ENCODE measurements at regions not wholly inside any gene's neighbourhood (a gene's known extent, or its start where the extent isn't known, plus 50 kb on each side); places are given as distances from the start of the nearest gene placed in this dataset.
"Not testable (repeated sequence)": the region's sequence is repeated elsewhere in the genome, so short reads cannot be mapped to it uniquely, and the experiment has no call there.

DNA sequence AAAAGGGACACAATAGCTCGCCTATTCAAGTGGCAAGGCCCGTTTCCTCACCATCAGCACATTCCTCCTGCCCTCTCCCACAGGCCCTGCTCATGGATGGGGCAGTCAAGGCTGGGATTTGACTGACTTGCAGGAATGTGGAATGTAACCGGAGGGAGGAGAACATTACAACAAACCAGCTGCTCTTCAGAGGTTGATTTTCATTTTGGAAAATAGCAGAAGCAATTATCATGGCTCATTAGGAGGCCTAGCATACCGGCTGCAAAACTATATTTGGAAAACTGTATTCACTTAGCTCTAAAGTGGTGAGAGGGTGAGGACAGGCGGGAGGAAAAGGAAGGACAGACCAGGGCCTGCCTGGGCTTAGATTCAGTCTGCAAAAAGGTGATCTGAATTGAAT lies 283.7 kb downstream of the CD83 start:
- DNase-seq: no peak

DNA sequence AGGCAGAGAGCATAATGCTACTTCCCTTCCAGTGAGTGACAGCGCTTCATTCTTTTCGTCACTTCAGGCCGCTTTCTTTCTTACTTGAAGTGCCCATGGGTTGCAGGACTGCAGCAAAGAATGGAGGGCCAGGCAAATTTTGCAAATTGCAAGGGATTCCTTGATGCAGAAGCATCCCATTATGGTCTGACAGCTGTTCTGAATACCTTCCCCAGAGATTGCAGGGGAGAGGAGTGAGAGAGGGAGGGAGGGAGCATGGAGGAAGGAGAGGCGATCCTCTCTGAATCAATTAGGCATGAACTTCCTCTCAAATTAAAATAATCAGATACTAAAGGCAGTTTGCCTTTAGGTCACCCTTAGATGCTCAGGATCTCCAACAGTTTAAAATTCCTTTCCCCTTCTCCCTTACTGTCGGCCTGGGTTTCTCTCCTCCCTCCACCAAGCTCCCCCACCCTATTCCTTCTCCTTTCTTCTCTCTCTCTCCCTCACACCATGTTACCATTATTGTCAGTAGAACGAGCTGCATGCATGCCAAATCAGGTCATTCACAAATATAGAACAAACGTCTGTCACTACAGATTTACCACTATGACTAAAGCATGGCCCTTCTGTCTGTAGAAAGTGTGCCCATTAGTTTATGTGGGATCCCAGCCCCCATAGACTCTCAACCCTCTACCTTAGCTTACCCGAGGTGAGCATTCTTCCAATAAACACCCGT lies 289.2 kb downstream of the CD83 start:
- peak in 1 of 2 experiments; percentile 51 for DNase-seq

DNA sequence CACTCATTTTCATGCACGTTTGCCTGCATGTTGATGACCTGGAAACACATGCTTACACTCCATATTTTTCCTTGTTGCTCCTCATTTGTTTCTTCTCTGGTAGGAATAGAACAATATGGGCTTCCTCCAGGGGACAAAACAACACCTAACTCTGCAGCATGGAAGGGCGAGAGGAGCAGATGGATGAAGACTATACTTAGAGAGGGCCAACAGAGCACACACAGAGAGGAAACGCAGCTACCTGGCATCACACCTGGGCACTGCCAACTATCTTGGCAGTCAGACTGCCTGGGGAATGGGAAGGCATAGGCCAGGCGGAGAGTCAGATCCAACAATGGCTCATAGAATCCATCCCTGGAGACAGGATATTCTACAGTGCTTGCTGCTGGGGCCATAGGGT lies 290.9 kb downstream of the CD83 start:
- DNase-seq: peak in 1 of 2 experiments; percentile 17

DNA sequence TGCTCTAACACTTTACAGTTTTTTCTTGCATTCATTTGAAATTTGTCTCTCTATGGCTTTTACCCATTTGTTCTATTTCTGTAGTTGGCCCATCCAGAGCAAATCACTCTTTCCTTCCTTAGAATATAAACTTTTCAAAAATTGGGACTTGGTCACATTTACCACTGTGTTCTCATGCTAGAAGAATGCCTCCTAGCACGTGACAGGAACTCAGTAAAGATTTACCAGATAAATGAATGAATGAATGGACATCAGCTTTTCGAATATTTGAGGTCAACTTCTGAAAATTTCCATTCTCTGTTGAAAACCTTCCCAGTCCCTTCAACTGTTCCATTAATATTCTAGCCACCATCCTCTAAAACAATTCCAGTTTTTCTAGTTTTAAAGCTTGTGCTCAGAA lies 294.5 kb downstream of the CD83 start:
- DNase-seq: no peak

DNA sequence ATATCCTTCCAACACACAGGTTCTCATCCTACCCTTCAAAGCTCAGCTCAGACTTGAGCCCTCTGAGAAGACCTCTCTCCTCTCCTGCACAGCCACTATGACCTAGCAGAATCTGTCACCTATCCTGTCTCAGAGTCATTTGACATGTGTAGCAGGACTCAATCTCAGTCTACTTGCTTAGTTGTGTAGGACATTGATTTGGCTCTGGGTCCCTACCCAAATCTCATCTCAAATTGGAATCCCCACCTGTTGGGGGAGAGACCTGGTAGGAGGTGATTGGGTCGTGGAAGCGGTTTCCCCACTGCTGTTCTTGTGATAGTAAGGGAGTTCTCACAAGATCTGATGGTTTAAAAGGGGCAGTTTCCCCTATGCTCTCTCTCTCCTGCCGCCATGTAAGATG lies 297.9 kb downstream of the CD83 start:
- DNase-seq: no peak

DNA sequence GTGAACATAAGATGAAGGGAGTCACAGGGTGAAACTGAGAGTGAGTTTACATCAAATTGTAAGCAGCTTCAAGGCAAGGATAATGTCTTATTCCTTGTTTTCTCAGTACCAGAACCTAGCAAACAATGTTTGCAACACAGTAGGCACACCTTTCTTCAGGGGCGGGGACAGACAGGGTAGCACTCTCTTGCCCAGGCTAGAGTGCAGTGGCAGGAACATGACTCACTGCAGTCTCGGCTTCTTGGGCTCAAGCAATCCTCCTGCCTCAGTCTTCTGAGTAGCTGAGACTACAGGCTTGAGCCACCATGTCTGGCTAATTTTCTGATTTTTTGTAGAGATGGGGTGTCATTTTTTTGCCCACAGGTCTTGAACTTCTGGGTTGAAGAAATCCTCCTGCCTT lies 299.8 kb downstream of the CD83 start:
- no peak for DNase-seq

DNA sequence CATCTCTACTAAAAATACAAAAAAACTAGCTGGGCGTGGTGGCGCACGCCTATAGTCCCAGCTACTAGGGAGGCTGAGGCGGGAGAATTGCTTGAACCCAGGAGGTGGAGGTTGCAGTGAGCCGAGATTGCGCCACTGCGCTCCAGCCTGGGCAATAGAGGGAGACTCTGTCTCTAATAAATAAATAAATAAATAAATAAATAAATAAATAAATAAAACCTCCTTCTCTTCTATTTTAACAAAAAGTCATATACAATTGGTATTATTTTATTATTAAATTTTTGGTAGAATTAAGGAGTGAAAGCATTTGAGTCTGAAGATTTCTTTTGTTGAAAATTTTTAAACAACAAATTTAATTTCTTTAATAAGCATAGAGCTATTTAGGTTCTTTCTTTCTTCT lies 301.7 kb downstream of the CD83 start:
- DNase-seq: not testable (repeated sequence)

DNA sequence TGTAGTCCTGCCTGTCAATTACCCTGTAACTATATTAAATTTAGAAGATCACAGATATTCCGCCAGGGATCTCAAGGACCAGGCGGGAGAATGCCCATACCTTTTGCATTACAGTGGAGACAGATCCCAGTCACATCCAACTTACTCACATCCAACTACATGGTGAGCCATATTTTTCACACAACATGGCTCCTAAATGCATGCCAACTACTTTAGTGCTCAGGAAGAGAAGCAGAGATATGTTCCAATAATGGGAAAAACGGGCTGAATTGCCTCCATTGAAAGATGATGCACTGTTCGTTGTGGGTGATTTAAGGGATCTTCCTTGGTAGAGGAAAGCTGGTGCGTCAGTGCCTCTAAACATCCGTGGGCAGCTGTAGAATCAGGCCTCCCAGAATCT lies 304.5 kb downstream of the CD83 start:
- no peak for DNase-seq

DNA sequence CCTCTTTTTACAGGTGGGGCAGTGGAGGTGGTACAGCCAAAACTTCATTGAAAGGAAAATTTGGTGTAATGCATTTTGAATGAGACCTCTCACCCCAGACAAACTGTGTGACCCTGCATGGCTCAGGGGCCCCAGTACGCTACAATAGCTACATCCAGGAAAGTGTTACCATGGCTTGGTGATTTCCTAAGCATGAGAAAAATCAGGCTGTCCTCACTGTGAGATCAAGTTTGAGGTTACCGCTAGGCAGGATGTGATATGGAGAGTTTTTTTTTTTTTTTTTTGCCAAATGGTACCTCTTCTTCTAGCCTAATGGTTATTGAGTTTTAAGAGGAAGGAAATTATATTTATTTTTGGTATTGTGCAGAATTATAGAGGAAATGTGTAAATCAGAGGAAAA lies 305.3 kb downstream of the CD83 start:
- DNase-seq: no peak

DNA sequence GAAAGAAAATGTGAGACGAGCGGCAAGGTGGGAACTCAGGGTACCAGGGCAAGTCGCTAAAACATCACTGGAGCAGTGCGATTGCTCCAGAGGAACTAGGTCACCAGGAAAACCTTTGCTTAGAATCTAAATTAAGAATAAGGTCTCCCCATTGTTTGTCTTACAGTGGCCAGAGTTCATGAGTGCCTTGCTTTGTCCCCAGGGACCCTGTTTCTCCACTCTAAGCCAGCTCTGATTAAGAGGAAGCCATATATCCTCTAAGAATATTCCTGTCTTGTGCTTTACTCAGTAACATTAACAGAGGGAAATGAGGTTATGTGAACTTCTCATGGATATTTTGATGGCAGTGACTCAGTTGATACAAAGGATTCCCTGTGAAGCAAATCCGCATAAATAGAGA lies 305.8 kb downstream of the CD83 start:
- no peak for DNase-seq

DNA sequence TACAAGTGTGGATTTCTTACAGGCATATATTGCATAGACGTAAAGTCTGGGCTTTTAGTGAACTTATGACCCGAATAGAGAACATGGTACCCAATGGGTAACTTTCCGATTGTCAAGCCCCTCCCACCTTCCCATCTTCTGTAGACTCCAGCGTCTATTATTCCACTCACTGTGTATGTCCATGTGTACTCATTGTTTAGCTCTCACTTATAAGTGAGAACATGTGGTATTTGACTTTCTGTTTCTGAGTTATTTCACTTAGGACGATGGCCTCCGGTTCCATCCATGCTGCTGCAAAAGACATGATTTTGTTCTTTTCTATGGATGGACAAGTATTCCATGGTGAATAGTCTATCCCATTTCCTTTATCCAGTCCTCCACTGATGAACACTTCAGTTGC lies 306.4 kb downstream of the CD83 start:
- no peak for DNase-seq

DNA sequence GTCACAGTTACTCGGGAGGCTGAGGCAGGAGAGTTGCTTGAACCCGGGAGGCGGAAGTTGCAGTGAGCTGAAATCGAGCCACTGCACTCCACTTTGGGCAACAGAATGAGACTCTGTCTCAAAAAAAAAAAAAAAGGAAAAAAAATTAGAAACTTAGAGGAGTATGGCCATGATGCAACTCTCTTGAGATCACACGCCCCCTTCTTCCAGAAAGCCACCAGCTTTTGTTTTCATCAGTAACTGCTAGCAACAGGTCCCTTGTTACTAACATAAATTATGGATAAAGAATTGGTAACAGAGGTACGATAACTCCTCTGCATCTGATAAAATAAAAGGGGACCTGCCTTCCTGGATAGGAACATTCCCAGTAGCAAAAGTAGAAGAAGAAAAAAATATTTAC lies 308.2 kb downstream of the CD83 start:
- DNase-seq: no peak

DNA sequence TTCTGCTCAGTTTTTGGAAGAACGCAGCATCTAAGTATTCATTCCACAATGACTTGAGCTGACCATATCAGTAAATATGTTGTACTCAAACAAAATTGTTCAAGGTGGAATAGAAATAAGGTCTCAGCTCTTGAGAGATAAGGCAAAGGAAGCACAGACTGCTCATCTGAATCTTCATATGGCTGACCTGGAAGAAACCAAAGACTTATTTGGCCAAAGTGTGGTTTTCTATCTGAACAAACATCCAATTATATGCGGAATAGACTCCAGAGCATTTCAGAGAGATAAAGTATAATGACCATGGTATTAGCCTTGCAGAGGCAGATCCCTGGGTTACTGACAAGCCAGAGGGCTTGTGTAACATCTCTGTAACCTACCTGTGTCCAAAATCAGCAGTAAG lies 308.7 kb downstream of the CD83 start:
- no peak for DNase-seq

DNA sequence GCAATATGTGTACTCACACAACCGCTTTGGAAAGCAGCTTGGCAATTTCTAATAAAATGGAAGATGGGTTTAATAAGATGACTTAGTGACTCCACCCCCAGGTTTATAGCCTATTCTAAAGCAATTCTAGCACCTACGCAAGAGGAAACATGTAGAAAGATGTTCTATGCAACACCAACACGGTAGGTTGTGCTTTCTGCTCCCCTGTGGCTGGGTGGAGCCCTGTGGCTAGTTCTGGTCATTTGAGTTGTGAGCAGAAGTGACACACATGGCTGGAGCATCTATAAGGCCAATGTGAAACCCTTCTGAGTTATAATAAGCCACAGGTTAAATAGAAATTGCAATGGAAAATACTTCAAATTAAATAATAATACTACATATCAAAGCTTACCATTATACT lies 310.7 kb downstream of the CD83 start:
- no peak for DNase-seq

DNA sequence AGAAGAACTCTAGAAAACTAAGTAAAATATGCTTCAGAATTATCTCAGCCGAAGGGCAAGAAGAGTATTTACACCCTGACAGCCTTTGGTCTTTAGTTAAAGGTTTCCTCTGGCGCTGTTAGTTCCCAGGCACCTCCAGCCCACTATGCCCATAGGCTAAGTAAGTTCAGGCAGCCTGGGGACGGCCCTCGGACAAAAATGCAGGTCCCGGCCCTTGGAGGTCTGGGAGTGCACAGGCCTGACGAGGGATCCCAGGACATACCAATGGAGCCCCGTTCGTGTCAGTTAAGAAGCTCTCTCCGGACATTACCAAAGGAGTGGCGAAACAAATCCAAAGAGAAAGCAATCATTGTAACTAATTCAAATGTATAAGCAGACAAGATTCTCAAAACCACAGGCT lies 311.8 kb downstream of the CD83 start:
- DNase-seq: no peak

DNA sequence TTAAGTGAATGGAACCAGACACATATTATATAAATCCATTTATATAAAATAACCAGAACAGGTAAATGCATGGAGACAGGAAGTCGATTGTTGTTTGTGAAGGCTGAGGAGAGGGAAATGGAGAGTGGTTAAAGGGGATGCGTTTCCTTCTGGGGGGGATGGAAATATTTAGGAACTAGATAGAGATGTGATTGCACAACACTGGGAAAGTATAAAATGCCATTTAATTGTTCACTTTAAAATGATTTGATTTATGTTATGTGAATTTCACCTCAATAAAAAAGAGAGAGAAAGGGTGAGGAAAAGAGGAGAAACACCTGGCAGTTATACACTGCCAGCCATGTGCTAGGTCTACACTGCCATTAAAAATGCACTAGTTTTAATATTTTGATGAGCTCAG lies 312.6 kb downstream of the CD83 start:
- DNase-seq: no peak

DNA sequence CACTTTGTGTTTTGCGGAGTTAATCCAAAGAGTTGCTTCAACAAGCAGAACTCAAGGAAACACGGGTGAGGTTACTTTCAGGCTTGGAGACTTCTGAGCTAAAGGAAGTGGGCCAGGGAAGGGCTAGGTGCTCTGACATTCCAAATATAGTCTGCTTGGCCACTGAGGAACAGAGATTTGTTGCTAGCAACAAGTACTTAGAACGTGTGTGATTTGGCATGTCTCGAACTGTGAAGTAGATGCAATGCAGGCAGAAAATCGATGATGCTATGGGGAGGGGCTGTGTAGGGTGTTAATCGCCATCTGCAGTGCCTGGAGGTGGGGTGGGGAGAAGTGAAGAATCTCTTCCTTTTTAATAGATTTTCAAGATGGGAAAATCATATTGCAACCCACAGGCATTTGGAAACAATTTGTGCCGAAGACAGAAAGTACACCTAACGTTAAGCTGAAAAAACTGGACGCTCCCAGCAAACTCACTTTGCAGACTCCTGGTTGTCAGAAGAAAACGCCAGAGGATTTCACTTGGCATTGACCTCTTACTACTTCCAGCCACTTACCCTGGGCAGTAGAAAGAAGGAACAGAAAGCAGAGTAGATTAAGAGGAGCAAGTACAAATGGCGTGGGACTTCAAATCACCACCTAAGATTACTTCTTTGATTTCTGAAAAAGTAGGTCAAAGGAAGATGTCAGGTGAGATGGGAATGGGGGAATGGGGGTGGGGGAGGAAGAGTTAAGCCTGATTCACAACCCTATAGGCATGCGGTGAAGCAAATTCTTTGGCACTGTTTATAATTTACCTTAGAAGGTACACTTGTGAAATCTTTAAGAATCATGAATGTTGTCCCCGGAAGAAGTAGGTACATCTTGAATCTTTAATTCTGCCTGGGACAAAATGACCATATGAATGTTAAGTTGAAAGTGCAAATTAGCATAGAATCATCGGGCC lies 314.1 kb downstream of the CD83 start:
- no peak for DNase-seq

DNA sequence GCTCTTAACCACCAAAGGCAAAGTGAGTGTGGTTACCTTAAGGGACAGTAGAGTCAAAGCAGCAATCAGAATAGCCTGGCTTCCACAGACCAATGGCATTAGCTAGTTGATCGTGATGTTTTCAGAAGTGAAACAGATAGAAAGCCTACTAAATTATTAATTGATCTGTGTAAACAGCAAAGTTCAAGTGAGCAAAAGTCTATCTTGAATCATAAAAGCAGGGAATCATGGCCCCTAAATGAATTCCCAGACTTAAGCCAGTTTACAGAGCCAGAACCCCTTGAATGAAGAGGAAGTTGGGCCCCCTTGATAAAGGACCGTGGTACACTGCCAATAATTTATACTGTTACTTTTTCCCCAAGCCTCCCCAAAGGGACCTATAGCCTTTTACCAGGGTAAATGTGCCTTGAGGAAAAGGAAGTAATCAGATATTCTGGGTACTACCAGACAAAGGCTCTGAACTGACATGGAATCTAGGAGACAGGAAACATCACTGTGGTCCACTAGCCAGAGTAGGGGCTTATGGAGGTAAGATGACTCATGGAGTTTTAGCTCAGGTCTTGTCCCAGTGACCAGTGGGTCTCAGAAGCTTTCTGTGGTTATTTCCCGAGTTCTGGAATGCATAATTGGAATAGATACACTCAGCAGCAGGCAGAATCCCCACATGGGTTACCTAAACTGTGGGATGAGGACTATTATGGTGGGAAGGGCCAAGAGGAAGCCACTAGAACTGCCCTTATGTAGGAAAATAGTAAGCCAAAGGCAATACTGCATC lies 317.5 kb downstream of the CD83 start:
- no peak for DNase-seq

DNA sequence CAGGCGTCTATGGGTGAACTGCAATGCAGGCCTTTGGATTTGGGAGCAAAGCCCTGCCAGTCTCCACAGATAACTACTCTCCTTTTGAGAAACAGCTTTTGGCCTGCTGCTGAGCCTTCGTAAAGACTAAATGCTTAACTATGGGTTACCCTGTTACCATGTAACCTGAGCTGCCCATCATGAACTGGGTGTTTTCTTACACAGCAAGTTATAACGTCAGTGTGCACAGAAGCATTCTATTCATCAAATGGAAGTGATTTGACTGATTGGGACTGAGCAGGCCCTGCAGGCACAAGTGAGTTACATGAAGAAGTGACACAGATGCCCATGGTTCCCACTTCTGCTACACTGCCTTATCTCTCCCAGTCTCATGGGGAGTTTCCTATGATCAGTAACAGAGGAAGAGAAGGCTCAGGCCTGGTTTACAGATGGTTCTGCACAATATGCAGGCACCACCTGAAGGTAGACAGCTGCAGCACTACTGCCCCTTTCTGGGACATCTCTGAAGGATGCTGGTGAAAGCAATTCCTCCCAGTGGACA lies 319.1 kb downstream of the CD83 start:
- peak in 1 of 2 experiments; percentile 46 for DNase-seq

DNA sequence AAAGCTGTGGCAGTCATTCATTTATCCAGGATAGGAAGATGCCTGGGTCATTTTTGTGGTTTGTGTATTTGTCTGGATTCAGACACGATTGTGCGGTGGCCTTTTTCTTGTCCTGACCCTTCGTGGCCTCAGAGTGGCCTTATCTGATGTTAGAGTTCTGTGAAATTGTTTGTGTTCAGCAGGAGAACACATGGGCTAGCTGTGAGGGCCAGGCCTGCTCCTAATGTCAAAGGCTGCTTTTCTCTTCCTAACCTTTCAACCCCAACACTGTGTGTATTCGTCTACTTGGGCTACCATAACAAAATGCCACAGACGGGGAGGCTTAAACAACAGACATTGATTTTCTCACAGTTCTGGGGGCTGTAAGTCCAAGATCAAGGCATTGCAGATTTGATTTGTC lies 321.8 kb downstream of the CD83 start:
- no peak for DNase-seq

DNA sequence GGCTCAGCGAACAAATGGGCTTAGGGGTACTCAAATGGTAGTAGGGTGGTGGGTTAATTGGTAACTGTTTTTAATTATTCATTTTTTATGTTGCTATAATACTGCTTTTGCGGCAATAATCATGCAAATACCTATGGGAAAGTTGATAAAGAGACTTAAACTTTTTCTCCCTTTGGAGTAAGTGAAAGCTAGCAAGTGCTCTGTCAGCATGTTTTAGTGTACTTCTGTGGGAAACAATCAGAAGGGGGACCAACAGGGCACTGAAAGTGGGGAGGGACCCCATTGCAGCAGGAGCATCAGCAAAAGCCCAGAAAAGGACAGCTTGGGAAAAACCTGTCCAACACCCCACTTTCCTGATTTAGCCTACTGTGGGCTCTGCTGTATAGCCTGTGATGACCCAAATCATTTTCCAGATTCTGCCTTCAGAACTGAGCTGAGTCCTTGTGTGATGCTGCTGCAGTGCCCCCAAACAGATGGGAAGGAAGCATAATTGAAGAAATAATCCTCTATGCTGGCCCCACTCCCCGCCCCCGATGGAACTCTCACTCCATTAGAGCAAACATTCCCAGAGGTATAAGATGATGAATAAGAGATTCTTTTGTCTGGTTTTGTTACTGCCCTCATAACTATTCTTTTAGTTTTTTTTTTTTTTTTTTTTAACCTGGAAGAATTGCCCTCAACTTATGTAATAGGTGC lies 322.8 kb downstream of the CD83 start:
- no peak for DNase-seq

DNA sequence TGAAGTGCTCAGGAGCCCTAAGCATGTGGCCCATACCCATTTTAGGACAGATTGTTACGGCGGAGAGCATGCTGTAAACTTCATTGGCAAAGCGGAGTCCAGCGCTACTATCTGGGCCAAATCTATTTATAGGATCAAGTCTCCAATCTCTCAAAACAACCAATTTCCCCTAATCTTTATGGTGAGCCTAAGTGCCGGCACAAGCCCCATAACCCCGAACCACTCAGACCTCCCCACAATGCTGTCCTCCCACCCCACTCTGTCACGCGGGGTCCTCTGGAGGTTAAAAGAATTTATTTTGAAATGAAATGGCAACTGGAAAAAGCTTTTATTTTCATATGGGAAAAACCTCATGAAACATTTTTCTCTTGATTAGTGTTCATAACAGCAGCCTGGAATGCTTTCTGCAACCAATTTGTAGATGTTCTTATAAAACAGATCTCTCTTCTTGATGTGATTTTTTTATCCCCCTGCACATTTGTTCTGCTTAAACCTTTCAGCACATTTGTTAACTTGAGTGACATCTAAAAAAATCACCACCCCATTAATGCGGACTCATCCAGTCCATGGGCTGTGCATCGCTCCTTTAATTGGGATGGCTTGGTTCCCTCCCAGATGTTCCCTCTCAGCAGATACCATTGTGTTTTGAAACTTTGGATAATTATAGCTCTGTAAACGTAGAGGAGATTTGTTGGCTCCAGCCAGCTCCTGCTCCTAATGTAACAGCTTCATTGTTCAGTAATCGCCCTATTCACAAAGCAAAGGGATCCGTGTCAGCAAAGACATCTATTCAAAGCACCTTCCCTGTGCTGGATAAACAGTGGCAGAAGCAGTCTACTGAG lies 323.6 kb downstream of the CD83 start:
- DNase-seq: peak; percentile 74 to 91
